Glomerular endothelial cell (primary cell): ENCODE measurements at regions not wholly inside any gene's neighbourhood (a gene's known extent, or its start where the extent isn't known, plus 50 kb on each side); places are given as distances from the start of the nearest gene placed in this dataset.

Source experiments
- DNase-seq: peaks from one replicate; pipeline ENCODE4 v3.0.0-alpha.2; 2011; ENCODE audit warnings: low read depth, low spot score; ENCODE audit errors: extremely low read depth

GRCh38 chr6:14910692-14911547 is 334.9 kb upstream of the JARID2 start:
- DNase-seq = no peak

GRCh38 chr6:14912226-14912625 is 333.6 kb upstream of the JARID2 start:
- DNase-seq = no peak

- DNase-seq = no peak
Observed at GRCh38 chr6:14912706-14913105, 333.2 kb upstream of the JARID2 start.

GRCh38 chr6:14913931-14914330 is 331.9 kb upstream of the JARID2 start:
- no peak for DNase-seq

- DNase-seq = no peak
Observed at GRCh38 chr6:14915888-14916832, 329.7 kb upstream of the JARID2 start.

- DNase-seq = no peak
Observed at GRCh38 chr6:14917109-14917910, 328.6 kb upstream of the JARID2 start.

GRCh38 chr6:14918200-14918907 is 327.5 kb upstream of the JARID2 start:
- DNase-seq = no peak

GRCh38 chr6:14919038-14919670 is 326.7 kb upstream of the JARID2 start:
- no peak for DNase-seq

GRCh38 chr6:14920276-14920675 is 325.6 kb upstream of the JARID2 start:
- no peak for DNase-seq

- DNase-seq = no peak
Observed at GRCh38 chr6:14921170-14921569, 324.7 kb upstream of the JARID2 start.

GRCh38 chr6:14921878-14922671 is 323.8 kb upstream of the JARID2 start:
- no peak for DNase-seq

GRCh38 chr6:14922706-14923460 is 323.0 kb upstream of the JARID2 start:
- no peak for DNase-seq

- DNase-seq = no peak
Observed at GRCh38 chr6:14924126-14925024, 321.5 kb upstream of the JARID2 start.

GRCh38 chr6:14925025-14925698 is 320.7 kb upstream of the JARID2 start:
- no peak for DNase-seq

- no peak for DNase-seq
Observed at GRCh38 chr6:14925699-14926026, 320.2 kb upstream of the JARID2 start.

- no peak for DNase-seq
Observed at GRCh38 chr6:14927398-14927797, 318.5 kb upstream of the JARID2 start.

GRCh38 chr6:14929291-14929690 is 316.6 kb upstream of the JARID2 start:
- DNase-seq = no peak
